Left lung (tissue), 4 donors: ENCODE measurements at regions not wholly inside any gene's neighbourhood (a gene's known extent, or its start where the extent isn't known, plus 50 kb on each side); places are given as distances from the start of the nearest gene placed in this dataset.

Experiments
- ATAC-seq: fragments of 200-7000 bp; cut with Tn5 transposase; one replicate; pipeline ENCODE4 v1.9.1; 2020; ENCODE audit warnings: moderate library complexity
- DNase-seq, 4 donors: peaks; one replicate each; pipeline ENCODE4 v3.0.0-alpha.2; 2013 to 2020
- H3K27ac ChIP-seq, 2 donors: fragments of 200-600 bp; sonication (generic) in 1 of 2; one replicate each; pipeline versions ENCODE4 v1.5.0 to v1.8.0; 2020 to 2021
- H3K27me3 ChIP-seq, 2 donors: fragments of 200-600 bp; sonication (generic) in 1 of 2; one replicate each; pipeline versions ENCODE4 v1.5.0 to v1.8.0; 2020 to 2021
- H3K36me3 ChIP-seq, 2 donors: fragments of 200-600 bp; sonication (generic) in 1 of 2; one replicate each; pipeline versions ENCODE4 v1.5.0 to v1.8.0; 2020 to 2021
- H3K4me1 ChIP-seq, 2 donors: fragments of 200-600 bp; one replicate each; pipeline ENCODE4 v1.8.0; 2021
- H3K4me3 ChIP-seq, 2 donors: fragments of 200-600 bp; sonication (generic) in 1 of 2; one replicate each; pipeline versions ENCODE4 v1.5.0 to v1.8.0; 2020 to 2021; ENCODE audit warnings: mild to moderate bottlenecking in 1 of 2
- H3K9me3 ChIP-seq, 2 donors: fragments of 200-600 bp; sonication (generic) in 1 of 2; one replicate each; pipeline versions ENCODE4 v1.5.0 to v1.8.0; 2020 to 2021
- intact Hi-C, 2 donors: fragments of 100-400 bp; cut with DNase I; formaldehyde crosslinking; loops; one replicate each; pipeline versions ENCODE4 v1.11.2 to v1.14.2; 2022
- TF ChIP-seq, protein P1 (sequence below), 2 donors: fragments of 200-600 bp; sonication (generic) in 1 of 2; IDR thresholded peaks; one replicate each; pipeline versions ENCODE4 v1.5.0 to v1.8.0; 2021; ENCODE audit warnings: antibody characterized with exemption in 2 of 2
- donor health status: DM: no; HTN: yes; CAD: no.
- donor health status: DM: no; HTN: no; CAD: no.

DNA sequence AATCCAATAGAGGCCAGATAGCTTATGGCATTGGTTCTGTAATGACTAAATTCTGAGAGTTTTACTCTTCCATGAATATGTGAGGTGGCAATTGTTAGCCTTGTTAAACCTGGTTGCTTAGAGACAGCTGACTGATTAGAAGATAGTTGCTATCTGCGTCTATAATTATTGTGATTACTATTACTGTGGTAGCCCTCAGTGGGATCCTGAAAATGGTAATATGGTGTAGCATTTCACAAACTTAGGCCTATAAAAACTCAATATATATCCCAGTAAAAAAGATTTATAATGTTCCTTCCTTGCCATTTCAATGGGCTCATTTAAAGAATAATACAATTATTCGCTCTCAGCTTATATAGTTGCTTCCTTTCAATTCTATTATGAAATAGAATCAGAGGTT, 405.8 kb upstream of the CDH2 start:
- Histone ChIP-seq H3K4me3 (no peak overlapping the region), H3K36me3 (no peaks in the 10 kb centered on the region), H3K27me3 (no peaks in the 10 kb centered on the region), H3K4me1 (no peaks in the 10 kb centered on the region), H3K9me3 (no peaks in the 10 kb centered on the region), H3K27ac (no peak overlapping the region)
- ATAC-seq (no peak), DNase-seq (no peak)
- intact Hi-C loops: no loop called here
- TF ChIP-seq, protein P1, sequence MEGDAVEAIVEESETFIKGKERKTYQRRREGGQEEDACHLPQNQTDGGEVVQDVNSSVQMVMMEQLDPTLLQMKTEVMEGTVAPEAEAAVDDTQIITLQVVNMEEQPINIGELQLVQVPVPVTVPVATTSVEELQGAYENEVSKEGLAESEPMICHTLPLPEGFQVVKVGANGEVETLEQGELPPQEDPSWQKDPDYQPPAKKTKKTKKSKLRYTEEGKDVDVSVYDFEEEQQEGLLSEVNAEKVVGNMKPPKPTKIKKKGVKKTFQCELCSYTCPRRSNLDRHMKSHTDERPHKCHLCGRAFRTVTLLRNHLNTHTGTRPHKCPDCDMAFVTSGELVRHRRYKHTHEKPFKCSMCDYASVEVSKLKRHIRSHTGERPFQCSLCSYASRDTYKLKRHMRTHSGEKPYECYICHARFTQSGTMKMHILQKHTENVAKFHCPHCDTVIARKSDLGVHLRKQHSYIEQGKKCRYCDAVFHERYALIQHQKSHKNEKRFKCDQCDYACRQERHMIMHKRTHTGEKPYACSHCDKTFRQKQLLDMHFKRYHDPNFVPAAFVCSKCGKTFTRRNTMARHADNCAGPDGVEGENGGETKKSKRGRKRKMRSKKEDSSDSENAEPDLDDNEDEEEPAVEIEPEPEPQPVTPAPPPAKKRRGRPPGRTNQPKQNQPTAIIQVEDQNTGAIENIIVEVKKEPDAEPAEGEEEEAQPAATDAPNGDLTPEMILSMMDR (IDR thresholded peaks at IDR 0.05): no peak

DNA sequence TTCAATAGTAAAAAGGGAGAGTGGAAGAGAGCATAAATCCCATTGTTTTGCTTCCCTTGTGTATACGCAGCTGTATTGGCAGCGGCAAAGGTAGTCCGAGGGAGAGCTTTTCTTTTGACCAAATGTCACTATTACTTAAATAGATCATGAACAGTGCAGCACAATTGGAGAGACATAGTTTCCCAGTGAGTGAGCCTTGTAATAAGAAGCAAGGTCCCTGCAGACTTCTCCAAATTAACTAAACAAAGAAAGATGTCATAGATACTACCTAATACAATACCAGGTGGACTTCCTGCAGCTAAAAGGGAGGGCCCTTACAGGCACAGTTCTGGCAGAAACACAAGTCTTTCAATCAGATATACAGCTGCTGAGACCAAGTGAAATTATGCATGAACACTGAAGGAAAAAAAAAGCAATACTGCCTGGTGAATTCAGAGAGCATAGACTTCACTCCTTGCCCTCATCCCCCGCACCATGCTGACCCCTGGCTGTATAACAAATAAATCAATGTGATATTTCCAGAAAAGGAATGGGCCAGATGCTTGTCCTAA, 404.7 kb upstream of the CDH2 start:
- no peaks in the 10 kb centered on the region for H3K36me3 ChIP-seq
- DNase-seq (no peak), ATAC-seq (no peak)
- TF ChIP-seq, protein P1 (IDR thresholded peaks at IDR 0.05): no peak
- H3K27me3 ChIP-seq: no peaks in the 10 kb centered on the region
- H3K27ac ChIP-seq: no peak overlapping the region
- H3K4me1 ChIP-seq: no peaks in the 10 kb centered on the region
- H3K4me3 ChIP-seq: no peak overlapping the region
- intact Hi-C loops: no loop called here
- peaks cover 0 to 2% of the 10 kb centered on the region in 2 donors for H3K9me3 ChIP-seq

DNA sequence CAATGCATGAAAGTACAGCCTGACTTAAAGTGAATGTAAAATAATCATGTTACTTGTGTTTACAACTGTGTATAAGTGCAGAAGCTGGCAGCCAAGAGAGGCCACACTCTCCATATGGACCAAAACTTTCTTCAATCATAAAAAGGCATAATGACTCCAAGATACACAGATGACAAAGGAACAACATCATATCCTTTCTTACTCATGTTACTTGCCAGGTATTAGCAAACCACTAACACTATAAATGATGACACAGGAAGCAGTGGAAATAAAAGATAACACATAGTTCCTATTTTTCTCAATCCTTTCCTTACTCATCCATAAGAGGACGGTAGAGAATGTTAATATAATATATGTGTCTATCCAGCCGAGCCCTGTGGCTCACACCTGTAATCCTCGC, 400.0 kb upstream of the CDH2 start:
- Histone ChIP-seq H3K27me3 (no peaks in the 10 kb centered on the region), H3K27ac (no peak overlapping the region), H3K4me1 (no peaks in the 10 kb centered on the region), H3K4me3 (no peak overlapping the region), H3K36me3 (no peaks in the 10 kb centered on the region), H3K9me3 (peaks cover 0 to 2% of the 10 kb centered on the region in 2 donors)
- TF ChIP-seq, protein P1 (IDR thresholded peaks at IDR 0.05): no peak
- intact Hi-C loops: no loop called here
- no peak for ATAC-seq
- no peak for DNase-seq

DNA sequence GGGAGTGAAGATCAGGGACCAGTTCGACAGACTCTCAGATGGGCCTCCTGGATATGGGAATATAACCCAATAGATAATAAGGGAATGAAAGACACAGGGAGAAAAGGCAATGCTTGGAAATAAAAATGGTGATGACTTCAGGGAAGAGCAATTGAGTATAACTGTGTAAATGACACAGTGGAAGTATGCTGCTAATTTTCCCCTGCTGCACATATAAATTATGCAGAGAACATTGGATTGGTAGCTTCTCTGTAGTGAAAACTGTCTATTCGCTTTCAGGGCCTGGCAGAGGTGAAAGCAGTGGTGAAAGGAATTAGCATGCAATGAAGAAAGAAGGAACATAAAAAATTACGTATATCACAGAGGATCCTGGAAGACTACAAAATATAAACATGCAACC, 398.2 kb upstream of the CDH2 start:
- Histone ChIP-seq H3K27ac (no peak overlapping the region), H3K4me3 (no peak overlapping the region), H3K36me3 (no peaks in the 10 kb centered on the region), H3K27me3 (no peaks in the 10 kb centered on the region), H3K9me3 (peaks cover 0 to 2% of the 10 kb centered on the region in 2 donors), H3K4me1 (no peaks in the 10 kb centered on the region)
- intact Hi-C loops: no loop called here
- ATAC-seq (no peak), DNase-seq (no peak)
- TF ChIP-seq, protein P1 (IDR thresholded peaks at IDR 0.05): no peak

DNA sequence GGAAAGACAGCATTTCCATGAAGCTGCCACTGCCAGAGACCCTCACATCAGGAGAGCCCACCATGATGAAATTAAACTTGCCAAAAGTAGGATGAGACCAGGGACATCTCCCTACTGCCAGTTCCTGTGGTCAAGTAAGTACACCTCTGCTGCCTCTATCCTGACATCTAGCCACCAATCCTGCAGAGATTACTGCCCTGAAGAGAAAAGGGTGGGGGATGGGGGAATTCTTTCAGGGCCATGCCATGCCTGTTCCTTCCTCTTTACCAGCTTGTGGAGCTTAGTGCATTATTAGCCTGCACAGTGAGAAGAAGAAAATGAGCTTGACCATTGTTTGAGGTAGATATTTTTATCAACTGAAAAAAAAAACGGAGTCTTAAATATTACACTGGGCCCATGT, 397.2 kb upstream of the CDH2 start:
- H3K9me3 ChIP-seq: peaks cover 0 to 2% of the 10 kb centered on the region in 2 donors
- TF ChIP-seq, protein P1 (IDR thresholded peaks at IDR 0.05): no peak
- no peaks in the 10 kb centered on the region for H3K4me1 ChIP-seq
- H3K4me3 ChIP-seq: no peak overlapping the region
- intact Hi-C loops: no loop called here
- ATAC-seq (no peak), DNase-seq (no peak)
- H3K27ac ChIP-seq: no peak overlapping the region
- H3K36me3 ChIP-seq: no peaks in the 10 kb centered on the region
- no peaks in the 10 kb centered on the region for H3K27me3 ChIP-seq
